SK-N-SH (cell line): ENCODE measurements at regions not wholly inside any gene's neighbourhood (a gene's known extent, or its start where the extent isn't known, plus 50 kb on each side); places are given as distances from the start of the nearest gene placed in this dataset.

Experiments
- CTCF ChIA-PET: fragments of 300-600, 350-600 bp; formaldehyde crosslinking; extraction: SDS; loops from one replicate; lab custom pipeline; 2021; lab: Yijun Ruan, JAX
- POLR2A ChIA-PET: fragments of 350-600 bp; sonication (Branson Sonifier 250); formaldehyde crosslinking; extraction: SDS; loops from one replicate; lab custom pipeline; 2020; ENCODE audit warnings: antibody characterized with exemption, inconsistent platforms; lab: Yijun Ruan, JAX
- DNase-seq: peaks from one replicate; pipeline ENCODE4 v3.0.0; 2012
- H2AFZ ChIP-seq: fragments of 200-600 bp; sonication (generic); 2 replicates; pipeline ENCODE4 v1.8.1; 2016; ENCODE audit warnings: antibody characterized with exemption, mild to moderate bottlenecking, low read depth
- H3F3A ChIP-seq: fragments of 200-600 bp; sonication (generic); replicated peaks from 2 replicates; pipeline ENCODE3; 2016; ENCODE audit warnings: antibody characterized with exemption, mild to moderate bottlenecking; ENCODE audit not compliant: insufficient read depth
- H3K27ac ChIP-seq, 2 experiments: fragments of 200-500 bp in 1 of 2; fragments of 200-600 bp in 1 of 2; sonication (Bioruptor generic) in 1 of 2; sonication (generic), shearing (Covaris generic) in 1 of 2; 2 replicates each; pipeline versions ENCODE4 v1.5.1 to v1.6.1; 2014 to 2016; ENCODE audit warnings: low read depth in 2 of 2, inconsistent platforms in 1 of 2, low read length in 1 of 2, mild to moderate bottlenecking in 1 of 2, mixed read lengths in 1 of 2
- H3K27me3 ChIP-seq: fragments of 200-600 bp; sonication (generic), shearing (Covaris generic); 2 replicates; pipeline ENCODE4 v1.6.1; 2016; ENCODE audit warnings: mixed run types; ENCODE audit not compliant: insufficient read depth
- H3K36me3 ChIP-seq, 2 experiments: fragments of 200-500 bp in 1 of 2; fragments of 200-600 bp in 1 of 2; sonication (Bioruptor generic) in 1 of 2; sonication (generic) in 1 of 2; replicated peaks in 1 of 2; 2 replicates each; pipeline versions ENCODE3 to v1.5.1; 2014 to 2016; ENCODE audit warnings: low read length in 1 of 2, mild to moderate bottlenecking in 1 of 2; ENCODE audit not compliant: insufficient read depth in 2 of 2, control insufficient read depth in 1 of 2
- H3K4me1 ChIP-seq, 2 experiments: fragments of 200-500 bp in 1 of 2; fragments of 200-600 bp in 1 of 2; sonication (Bioruptor generic) in 1 of 2; sonication (generic), shearing (Covaris generic) in 1 of 2; 2 replicates each; pipeline versions ENCODE4 v1.5.1 to v1.6.1; 2014 to 2016; ENCODE audit warnings: low read depth in 1 of 2, low read length in 1 of 2, mixed run types in 1 of 2; ENCODE audit not compliant: insufficient read depth in 2 of 2, control insufficient read depth in 1 of 2
- H3K4me2 ChIP-seq: fragments of 200-600 bp; sonication (generic), shearing (Covaris generic); 2 replicates; pipeline ENCODE4 v1.6.1; 2017; ENCODE audit warnings: mixed run types
- H3K4me3 ChIP-seq, 2 experiments: fragments of 200-500 bp in 1 of 2; fragments of 200-600 bp in 1 of 2; sonication (Bioruptor generic) in 1 of 2; sonication (generic), shearing (Covaris generic) in 1 of 2; 2 replicates each; pipeline versions ENCODE4 v1.5.1 to v1.8.1; 2014 to 2016; ENCODE audit warnings: low read depth in 2 of 2, inconsistent platforms in 1 of 2, low read length in 1 of 2, mild to moderate bottlenecking in 1 of 2, mixed read lengths in 1 of 2, moderate library complexity in 1 of 2
- H3K79me2 ChIP-seq: fragments of 200-600 bp; sonication (generic); 2 replicates; pipeline ENCODE4 v1.8.1; 2017; ENCODE audit warnings: mild to moderate bottlenecking; ENCODE audit not compliant: insufficient read depth
- H3K9ac ChIP-seq: fragments of 200-600 bp; sonication (generic); 2 replicates; pipeline ENCODE4 v1.6.1; 2017; ENCODE audit warnings: mixed run types
- H3K9me2 ChIP-seq: fragments of 200-600 bp; sonication (generic); 2 replicates; pipeline ENCODE4 v1.6.1; 2017; ENCODE audit warnings: mixed run types
- H3K9me3 ChIP-seq: fragments of 200-600 bp; sonication (generic); 2 replicates; pipeline ENCODE4 v1.6.1; 2017; ENCODE audit warnings: mixed run types, mild to moderate bottlenecking, moderate library complexity
- H4K20me1 ChIP-seq: fragments of 200-600 bp; sonication (generic); 2 replicates; pipeline ENCODE4 v1.6.1; 2017; ENCODE audit warnings: mild to moderate bottlenecking, mixed run types; ENCODE audit not compliant: insufficient read depth
- ELF1 ChIP-seq: IDR thresholded peaks from 2 replicates; pipeline ENCODE4 v1.4.0; 2012
- EP300 ChIP-seq, 2 experiments: IDR thresholded peaks; 2 replicates each; pipeline versions ENCODE4 v1.4.0 to v1.6.1; 2012; ENCODE audit warnings: borderline replicate concordance in 1 of 2, low read depth in 1 of 2, low read length in 1 of 2
- EZH2phosphoT487 ChIP-seq: fragments of 200-600 bp; sonication (generic); IDR thresholded peaks from 2 replicates; pipeline ENCODE4 v1.6.1; 2017; ENCODE audit warnings: low read depth, mixed run types, mild to moderate bottlenecking, antibody characterized with exemption, moderate library complexity, borderline replicate concordance
- FOSL2 ChIP-seq: IDR thresholded peaks from 2 replicates; pipeline ENCODE4 v1.4.0; 2012; ENCODE audit warnings: low read depth, mild to moderate bottlenecking, moderate library complexity, borderline replicate concordance
- FOXM1 ChIP-seq: IDR thresholded peaks from 2 replicates; pipeline ENCODE4 v1.4.0; 2012; ENCODE audit warnings: low read depth, mild to moderate bottlenecking
- IRF3 ChIP-seq: fragments of 150-350 bp; IDR thresholded peaks from 2 replicates; pipeline ENCODE4 v1.6.1; 2016; ENCODE audit warnings: mild to moderate bottlenecking, low read depth, low read length
- JUND ChIP-seq: IDR thresholded peaks from 2 replicates; pipeline ENCODE4 v1.4.0; 2012
- MEF2A ChIP-seq: IDR thresholded peaks from 2 replicates; pipeline ENCODE4 v1.4.0; 2012; ENCODE audit warnings: low read depth, borderline replicate concordance
- MXI1 ChIP-seq: IDR thresholded peaks from 2 replicates; pipeline ENCODE4 v1.6.1; 2012; ENCODE audit warnings: mild to moderate bottlenecking, low read depth, low read length, improper control_type of control experiment
- NRF1 ChIP-seq: IDR thresholded peaks from 2 replicates; pipeline ENCODE4 v1.6.1; 2012; ENCODE audit warnings: low read depth, mild to moderate bottlenecking, low read length
- POLR2AphosphoS5 ChIP-seq: IDR thresholded peaks from 2 replicates; pipeline ENCODE4 v1.6.1; 2012; ENCODE audit warnings: low read depth, low read length
- RAD21 ChIP-seq: IDR thresholded peaks from 2 replicates; pipeline ENCODE4 v1.6.1; 2012; ENCODE audit warnings: mild to moderate bottlenecking, low read length
- SIN3A ChIP-seq: IDR thresholded peaks from 2 replicates; pipeline ENCODE4 v1.6.1; 2012; ENCODE audit warnings: low read depth, mild to moderate bottlenecking, low read length, moderate library complexity, borderline replicate concordance
- SMC3 ChIP-seq: IDR thresholded peaks from 2 replicates; pipeline ENCODE4 v1.6.1; 2012; ENCODE audit warnings: low read depth, low read length, improper control_type of control experiment
- TAF1 ChIP-seq: IDR thresholded peaks from 2 replicates; pipeline ENCODE4 v1.6.1; 2012; ENCODE audit warnings: low read depth, mild to moderate bottlenecking, low read length, moderate library complexity, borderline replicate concordance
- TEAD4 ChIP-seq: IDR thresholded peaks from 2 replicates; pipeline ENCODE4 v1.4.0; 2012; ENCODE audit warnings: mild to moderate bottlenecking, borderline replicate concordance; ENCODE audit not compliant: insufficient read depth
- ZBTB33 ChIP-seq: IDR thresholded peaks from 2 replicates; pipeline ENCODE4 v1.4.0; 2012; ENCODE audit warnings: low read depth, borderline replicate concordance
- WGBS: methylation state at CpG from one replicate; pipeline ENCODE4 v1.1.6; 2017; ENCODE audit warnings: low lambda C conversion rate; 5-methylcytosine and 5-hydroxymethylcytosine counted together
- TF ChIP-seq, protein P1 (sequence below): IDR thresholded peaks from 2 replicates; pipeline ENCODE4 v1.4.0; 2012; ENCODE audit warnings: low read depth
- TF ChIP-seq, protein P2 (sequence below): IDR thresholded peaks from 2 replicates; pipeline ENCODE4 v1.4.0; 2012; ENCODE audit warnings: low read depth, borderline replicate concordance
- TF ChIP-seq, protein P3 (sequence below): fragments of 150-350 bp; IDR thresholded peaks from 2 replicates; pipeline ENCODE4 v1.6.1; 2017; ENCODE audit warnings: antibody characterized with exemption, low read length, low read depth, borderline replicate concordance

GRCh38 chr15:58313304-58313703 lies 118.5 kb upstream of the LIPC start:
- ChIA-PET POLR2A (no interaction called here), CTCF (interaction anchor here (0.6 kb wide), 1 partner anchor 614 kb away, joined by 3 read pairs; no protein-coding TSS in a partner anchor)
- 77% methylated on average over 5 of the region's 5 CpGs for WGBS
- no peak for DNase-seq
- Histone ChIP-seq H3K36me3 (no peaks in the 10 kb centered on the region), H3K4me3 (no peak overlapping the region), H3K4me1 (no peaks in the 10 kb centered on the region), H3F3A (no peaks in the 10 kb centered on the region), H2AFZ (no peak overlapping the region), H3K27ac (no peak overlapping the region), H3K9ac (no peak overlapping the region), H4K20me1 (no peaks in the 10 kb centered on the region), H3K79me2 (no peaks in the 10 kb centered on the region), H3K9me2 (no peaks in the 10 kb centered on the region), H3K4me2 (no peak overlapping the region), H3K9me3 (no peaks in the 10 kb centered on the region), H3K27me3 (no peaks in the 10 kb centered on the region)
- TF ChIP-seq TEAD4, result no peak
- TF ChIP-seq MEF2A, result no peak
- no peak for TF ChIP-seq IRF3
- no peak for TF ChIP-seq JUND
- no peak for TF ChIP-seq ZBTB33
- TF ChIP-seq, protein P1, sequence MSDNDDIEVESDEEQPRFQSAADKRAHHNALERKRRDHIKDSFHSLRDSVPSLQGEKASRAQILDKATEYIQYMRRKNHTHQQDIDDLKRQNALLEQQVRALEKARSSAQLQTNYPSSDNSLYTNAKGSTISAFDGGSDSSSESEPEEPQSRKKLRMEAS, result no peak
- TF ChIP-seq, protein P2, sequence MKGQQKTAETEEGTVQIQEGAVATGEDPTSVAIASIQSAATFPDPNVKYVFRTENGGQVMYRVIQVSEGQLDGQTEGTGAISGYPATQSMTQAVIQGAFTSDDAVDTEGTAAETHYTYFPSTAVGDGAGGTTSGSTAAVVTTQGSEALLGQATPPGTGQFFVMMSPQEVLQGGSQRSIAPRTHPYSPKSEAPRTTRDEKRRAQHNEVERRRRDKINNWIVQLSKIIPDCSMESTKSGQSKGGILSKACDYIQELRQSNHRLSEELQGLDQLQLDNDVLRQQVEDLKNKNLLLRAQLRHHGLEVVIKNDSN, result no peak
- no peak for TF ChIP-seq MXI1
- no peak for TF ChIP-seq FOSL2
- no peak for TF ChIP-seq RAD21
- no peak for TF ChIP-seq NRF1
- TF ChIP-seq, protein P3, sequence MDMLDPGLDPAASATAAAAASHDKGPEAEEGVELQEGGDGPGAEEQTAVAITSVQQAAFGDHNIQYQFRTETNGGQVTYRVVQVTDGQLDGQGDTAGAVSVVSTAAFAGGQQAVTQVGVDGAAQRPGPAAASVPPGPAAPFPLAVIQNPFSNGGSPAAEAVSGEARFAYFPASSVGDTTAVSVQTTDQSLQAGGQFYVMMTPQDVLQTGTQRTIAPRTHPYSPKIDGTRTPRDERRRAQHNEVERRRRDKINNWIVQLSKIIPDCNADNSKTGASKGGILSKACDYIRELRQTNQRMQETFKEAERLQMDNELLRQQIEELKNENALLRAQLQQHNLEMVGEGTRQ, result no peak
- TF ChIP-seq ELF1, result no peak
- no peak for TF ChIP-seq SIN3A
- TF ChIP-seq EP300 (IDR thresholded peaks at IDR 0.05; ENCODE audit: borderline replicate concordance in 1 of 2, low read depth in 1 of 2, low read length in 1 of 2), result no peak
- no peak for TF ChIP-seq EZH2phosphoT487
- TF ChIP-seq TAF1, result no peak
- TF ChIP-seq FOXM1, result no peak
- TF ChIP-seq POLR2AphosphoS5, result no peak
- no peak for TF ChIP-seq SMC3
